Astrocyte (in vitro differentiated cells and primary cell): ENCODE measurements at regions not wholly inside any gene's neighbourhood (a gene's known extent, or its start where the extent isn't known, plus 50 kb on each side); places are given as distances from the start of the nearest gene placed in this dataset.

Experiments used
- DNase-seq: peaks from one replicate; pipeline ENCODE4 v3.0.0-alpha.2; 2010; ENCODE audit warnings: low read depth
- FAIRE-seq: peaks from 2 replicates; lab custom pipeline; 2011; peaks lifted over from hg19 to GRCh38; lab: Jason Lieb, UNC
- H2AFZ ChIP-seq: 2 replicates; pipeline ENCODE4 v1.6.0; 2012; ENCODE audit warnings: low read depth, low read length, inconsistent platforms
- H3K27ac ChIP-seq: 2 replicates; pipeline ENCODE4 v1.5.1; 2011; ENCODE audit warnings: low read depth, low read length, inconsistent platforms
- H3K27me3 ChIP-seq: 2 replicates; pipeline ENCODE4 v1.6.0; 2011; ENCODE audit warnings: low read length, inconsistent platforms; ENCODE audit not compliant: insufficient read depth
- H3K36me3 ChIP-seq: 2 replicates; pipeline ENCODE4 v1.5.1; 2011; ENCODE audit warnings: low read length, inconsistent platforms; ENCODE audit not compliant: insufficient read depth
- H3K4me1 ChIP-seq: 2 replicates; pipeline ENCODE4 v1.5.1; 2011; ENCODE audit warnings: low read length, inconsistent platforms; ENCODE audit not compliant: insufficient read depth
- H3K4me2 ChIP-seq: 2 replicates; pipeline ENCODE4 v1.6.0; 2012; ENCODE audit warnings: low read length, inconsistent platforms
- H3K4me3 ChIP-seq: 2 replicates; pipeline ENCODE4 v1.5.1; 2011; ENCODE audit warnings: low read depth, mild to moderate bottlenecking, low read length, inconsistent platforms; ENCODE audit not compliant: insufficient read depth
- H3K79me2 ChIP-seq: 2 replicates; pipeline ENCODE4 v1.6.0; 2012; ENCODE audit warnings: mild to moderate bottlenecking, low read length, inconsistent platforms; ENCODE audit not compliant: insufficient read depth
- H3K9ac ChIP-seq: 2 replicates; pipeline ENCODE4 v1.6.0; 2012; ENCODE audit warnings: mild to moderate bottlenecking, low read length, inconsistent platforms
- H3K9me3 ChIP-seq: 2 replicates; pipeline ENCODE4 v1.5.1; 2012; ENCODE audit warnings: low read depth, mild to moderate bottlenecking, low read length, inconsistent platforms; ENCODE audit not compliant: insufficient read depth
- H4K20me1 ChIP-seq: 2 replicates; pipeline ENCODE4 v1.6.0; 2012; ENCODE audit warnings: low read length, inconsistent platforms; ENCODE audit not compliant: insufficient read depth
- H3K27ac Mint-ChIP-seq: one replicate; pipeline ENCODE4 v1.8.0; 2021; ENCODE audit warnings: mild to moderate bottlenecking, mixed read lengths; ENCODE audit not compliant: unreplicated experiment
- H3K27me3 Mint-ChIP-seq: one replicate; pipeline ENCODE4 v1.8.0; 2021; ENCODE audit warnings: low read depth, mixed read lengths; ENCODE audit not compliant: unreplicated experiment
- H3K36me3 Mint-ChIP-seq: one replicate; pipeline ENCODE4 v1.8.0; 2021; ENCODE audit warnings: low read depth, mixed read lengths; ENCODE audit not compliant: unreplicated experiment
- H3K4me1 Mint-ChIP-seq: one replicate; pipeline ENCODE4 v1.8.0; 2021; ENCODE audit warnings: low read depth, mixed read lengths; ENCODE audit not compliant: unreplicated experiment
- H3K4me3 Mint-ChIP-seq: one replicate; pipeline ENCODE4 v1.8.0; 2021; ENCODE audit warnings: mild to moderate bottlenecking, moderate library complexity, mixed read lengths; ENCODE audit not compliant: unreplicated experiment
- H3K9me3 Mint-ChIP-seq: one replicate; pipeline ENCODE4 v1.8.0; 2021; ENCODE audit warnings: mild to moderate bottlenecking, mixed read lengths; ENCODE audit not compliant: unreplicated experiment
- EZH2 ChIP-seq: IDR thresholded peaks from 2 replicates; pipeline ENCODE4 v1.6.1; 2012; ENCODE audit warnings: mild to moderate bottlenecking, low read length, inconsistent platforms; ENCODE audit not compliant: insufficient read depth
- TF ChIP-seq, protein P1 (sequence below): IDR thresholded peaks from 2 replicates; pipeline ENCODE4 v1.5.1; 2011; ENCODE audit warnings: low read depth, mild to moderate bottlenecking, inconsistent platforms, low read length, moderate library complexity; ENCODE audit not compliant: insufficient read depth

DNA sequence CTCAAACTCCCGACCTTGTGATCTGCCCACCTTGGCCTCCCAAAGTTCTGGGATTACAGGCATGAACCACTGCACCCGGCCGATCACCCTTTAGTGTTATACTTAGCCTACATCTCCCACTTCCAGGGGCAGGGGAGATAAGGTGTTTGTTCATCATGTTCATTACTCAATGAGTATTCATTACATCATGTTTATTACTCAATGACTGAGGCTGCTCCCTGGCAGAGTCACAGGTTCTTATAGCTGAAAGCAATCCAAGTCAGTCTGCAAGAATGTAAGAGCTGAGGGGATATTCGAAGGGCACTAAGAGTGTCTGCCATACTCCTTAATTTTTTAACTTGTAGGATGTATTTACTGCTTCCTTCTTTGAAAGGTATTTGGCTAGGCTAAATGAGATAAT, 214.2 kb downstream of the SPATA31D1 start:
- no peak overlapping the region for H3K4me2 ChIP-seq
- no peaks in the 10 kb centered on the region for H3K36me3 ChIP-seq
- no peaks in the 10 kb centered on the region for H3K27me3 Mint-ChIP-seq
- no peak overlapping the region for H3K4me3 Mint-ChIP-seq
- H3K79me2 ChIP-seq: no peaks in the 10 kb centered on the region
- H3K9me3 Mint-ChIP-seq: no peaks in the 10 kb centered on the region
- no peaks in the 10 kb centered on the region for H3K27me3 ChIP-seq
- no peaks in the 10 kb centered on the region for H3K4me1 Mint-ChIP-seq
- no peak overlapping the region for H2AFZ ChIP-seq
- no peak overlapping the region for H3K27ac Mint-ChIP-seq
- TF ChIP-seq EZH2: no peak
- TF ChIP-seq, protein P1, sequence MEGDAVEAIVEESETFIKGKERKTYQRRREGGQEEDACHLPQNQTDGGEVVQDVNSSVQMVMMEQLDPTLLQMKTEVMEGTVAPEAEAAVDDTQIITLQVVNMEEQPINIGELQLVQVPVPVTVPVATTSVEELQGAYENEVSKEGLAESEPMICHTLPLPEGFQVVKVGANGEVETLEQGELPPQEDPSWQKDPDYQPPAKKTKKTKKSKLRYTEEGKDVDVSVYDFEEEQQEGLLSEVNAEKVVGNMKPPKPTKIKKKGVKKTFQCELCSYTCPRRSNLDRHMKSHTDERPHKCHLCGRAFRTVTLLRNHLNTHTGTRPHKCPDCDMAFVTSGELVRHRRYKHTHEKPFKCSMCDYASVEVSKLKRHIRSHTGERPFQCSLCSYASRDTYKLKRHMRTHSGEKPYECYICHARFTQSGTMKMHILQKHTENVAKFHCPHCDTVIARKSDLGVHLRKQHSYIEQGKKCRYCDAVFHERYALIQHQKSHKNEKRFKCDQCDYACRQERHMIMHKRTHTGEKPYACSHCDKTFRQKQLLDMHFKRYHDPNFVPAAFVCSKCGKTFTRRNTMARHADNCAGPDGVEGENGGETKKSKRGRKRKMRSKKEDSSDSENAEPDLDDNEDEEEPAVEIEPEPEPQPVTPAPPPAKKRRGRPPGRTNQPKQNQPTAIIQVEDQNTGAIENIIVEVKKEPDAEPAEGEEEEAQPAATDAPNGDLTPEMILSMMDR: no peak
- H3K27ac ChIP-seq: no peak overlapping the region
- H3K4me1 ChIP-seq: no peaks in the 10 kb centered on the region
- H4K20me1 ChIP-seq: no peaks in the 10 kb centered on the region
- H3K4me3 ChIP-seq: no peak overlapping the region
- FAIRE-seq (no peak), DNase-seq (peak; percentile 67)
- H3K9me3 ChIP-seq: no peaks in the 10 kb centered on the region
- no peaks in the 10 kb centered on the region for H3K36me3 Mint-ChIP-seq
- no peak overlapping the region for H3K9ac ChIP-seq

DNA sequence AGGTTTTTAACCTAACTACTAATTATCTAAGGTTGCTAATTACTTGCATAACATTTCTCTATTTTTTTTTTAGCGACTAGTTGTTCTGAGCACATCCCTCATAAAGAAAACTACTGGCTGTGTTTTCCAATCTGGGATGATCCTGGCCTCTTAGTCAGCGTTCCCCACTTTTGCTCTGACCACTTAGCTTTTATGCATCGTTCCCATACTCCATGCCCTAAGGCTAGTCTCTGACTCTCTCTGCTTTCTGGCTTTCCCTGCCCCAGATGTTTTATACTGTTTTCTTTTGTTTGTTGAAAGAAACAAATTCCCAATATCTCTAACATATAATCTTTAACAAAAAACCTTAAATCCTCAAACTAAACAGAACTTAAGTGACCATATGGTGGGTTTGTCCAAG, 217.9 kb downstream of the SPATA31D1 start:
- Mint-ChIP-seq H3K27me3 (no peaks in the 10 kb centered on the region), H3K9me3 (peaks cover 2% of the 10 kb centered on the region), H3K4me1 (no peaks in the 10 kb centered on the region), H3K4me3 (no peak overlapping the region), H3K27ac (no peak overlapping the region), H3K36me3 (no peaks in the 10 kb centered on the region)
- Histone ChIP-seq H3K79me2 (no peaks in the 10 kb centered on the region), H3K36me3 (no peaks in the 10 kb centered on the region), H3K27ac (no peak overlapping the region), H3K27me3 (no peaks in the 10 kb centered on the region), H4K20me1 (no peaks in the 10 kb centered on the region), H2AFZ (no peak overlapping the region), H3K4me1 (no peaks in the 10 kb centered on the region), H3K4me2 (no peak overlapping the region), H3K4me3 (no peak overlapping the region), H3K9me3 (no peaks in the 10 kb centered on the region), H3K9ac (no peak overlapping the region)
- no peak for FAIRE-seq
- no peak for TF ChIP-seq EZH2
- TF ChIP-seq, protein P1: no peak
- DNase-seq: no peak

DNA sequence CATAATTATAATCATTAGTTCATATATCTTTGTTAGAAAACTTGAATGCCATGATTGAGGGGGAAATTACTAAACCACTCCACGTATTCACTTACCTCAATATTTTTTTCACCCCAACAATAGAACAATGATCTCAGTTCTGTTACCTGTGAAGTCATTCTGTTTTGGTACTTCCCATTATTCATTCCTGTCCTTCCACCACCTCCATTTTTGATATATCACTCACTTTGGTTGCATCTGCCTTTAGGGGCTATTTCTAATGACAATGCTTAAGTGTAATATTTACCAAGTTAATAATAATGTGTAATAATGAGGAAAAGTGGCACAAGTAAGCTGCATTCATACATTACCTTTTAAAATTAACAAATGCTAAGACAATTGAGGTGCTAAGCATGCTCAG, 218.4 kb downstream of the SPATA31D1 start:
- Histone ChIP-seq H3K27me3 (no peaks in the 10 kb centered on the region), H3K4me1 (no peaks in the 10 kb centered on the region), H3K36me3 (no peaks in the 10 kb centered on the region), H3K4me2 (no peak overlapping the region), H3K79me2 (no peaks in the 10 kb centered on the region), H4K20me1 (no peaks in the 10 kb centered on the region), H3K9me3 (no peaks in the 10 kb centered on the region), H3K27ac (no peak overlapping the region), H2AFZ (no peak overlapping the region), H3K4me3 (no peak overlapping the region), H3K9ac (no peak overlapping the region)
- no peak overlapping the region for H3K27ac Mint-ChIP-seq
- TF ChIP-seq EZH2: no peak
- TF ChIP-seq, protein P1: no peak
- no peak for DNase-seq
- no peaks in the 10 kb centered on the region for H3K4me1 Mint-ChIP-seq
- H3K27me3 Mint-ChIP-seq: no peaks in the 10 kb centered on the region
- no peak for FAIRE-seq
- no peak overlapping the region for H3K4me3 Mint-ChIP-seq
- H3K9me3 Mint-ChIP-seq: peaks cover 2% of the 10 kb centered on the region
- no peaks in the 10 kb centered on the region for H3K36me3 Mint-ChIP-seq
